Transverse colon (tissue), 3 donors: ENCODE measurements at regions not wholly inside any gene's neighbourhood (a gene's known extent, or its start where the extent isn't known, plus 50 kb on each side); places are given as distances from the start of the nearest gene placed in this dataset.

Experiments
- CTCF ChIP-seq, 5 experiments: fragments of 200-600 bp in 3 of 5; fragments of 450-650 bp in 2 of 5; sonication (generic) in 3 of 5; IDR thresholded peaks; 1 replicate in 2 of 5; 2 replicates in 3 of 5; pipeline ENCODE4 v1.5.1; 2016 to 2017; ENCODE audit warnings: antibody characterized with exemption in 5 of 5, inconsistent platforms in 3 of 5, mild to moderate bottlenecking in 2 of 5, moderate library complexity in 1 of 5
- POLR2A ChIP-seq: fragments of 450-650 bp; IDR thresholded peaks from one replicate; pipeline ENCODE4 v1.6.1; 2016; ENCODE audit warnings: antibody characterized with exemption, mild to moderate bottlenecking, moderate library complexity

DNA sequence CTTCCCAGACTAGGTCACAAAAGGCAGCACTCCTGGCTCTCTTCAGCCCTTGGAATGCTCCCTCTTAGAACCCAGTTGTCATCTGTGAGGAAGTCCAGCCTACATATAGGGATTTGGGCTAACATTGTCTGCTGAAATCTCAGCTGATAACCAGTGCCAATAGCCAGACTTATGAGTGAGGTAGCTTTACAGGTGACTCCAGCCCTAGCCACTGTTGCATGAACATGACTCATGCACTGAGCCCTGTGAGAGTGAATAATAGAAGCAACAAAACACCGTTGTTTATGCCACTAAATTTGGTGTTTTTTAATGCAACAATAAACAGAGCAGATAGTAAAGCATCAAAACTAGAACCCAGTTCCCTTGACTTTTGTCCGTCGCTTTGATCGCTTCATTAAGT lies 433.2 kb downstream of the STIM2 start:
- TF ChIP-seq CTCF (IDR thresholded peaks at IDR 0.05): no peak
- no peak for TF ChIP-seq POLR2A
